Smooth muscle cell (in vitro differentiated cells): ENCODE measurements at regions not wholly inside any gene's neighbourhood (a gene's known extent, or its start where the extent isn't known, plus 50 kb on each side); places are given as distances from the start of the nearest gene placed in this dataset.

ENCODE experiments used
- DNase-seq: peaks from one replicate; lab custom pipeline; 2025; ENCODE audit not compliant: unreplicated experiment; lab: John Stamatoyannopoulos, UW
- H2AFZ ChIP-seq: fragments of 200-600 bp; sonication (generic); 2 replicates; pipeline ENCODE4 v1.6.0; 2016; ENCODE audit warnings: antibody characterized with exemption, low read depth, mild to moderate bottlenecking
- H3F3A ChIP-seq: fragments of 200-600 bp; sonication (generic); 2 replicates; pipeline ENCODE4 v1.6.0; 2017; ENCODE audit warnings: antibody characterized with exemption, low read depth
- H3K27ac ChIP-seq: fragments of 200-600 bp; sonication (generic); 2 replicates; pipeline ENCODE4 v1.5.1; 2016; ENCODE audit warnings: low read depth, mild to moderate bottlenecking
- H3K27me3 ChIP-seq: fragments of 200-600 bp; sonication (generic); 2 replicates; pipeline ENCODE4 v1.6.1; 2016; ENCODE audit warnings: low read depth, mild to moderate bottlenecking
- H3K36me3 ChIP-seq: fragments of 200-600 bp; sonication (generic); 2 replicates; pipeline ENCODE4 v1.5.1; 2016; ENCODE audit warnings: low read depth
- H3K4me1 ChIP-seq: fragments of 200-600 bp; sonication (generic); 2 replicates; pipeline ENCODE4 v1.5.1; 2016; ENCODE audit warnings: low read depth
- H3K4me2 ChIP-seq: fragments of 200-600 bp; sonication (generic); 2 replicates; pipeline ENCODE4 v1.6.0; 2016; ENCODE audit warnings: mild to moderate bottlenecking
- H3K4me3 ChIP-seq: fragments of 200-600 bp; sonication (generic); 2 replicates; pipeline ENCODE4 v1.5.1; 2016; ENCODE audit warnings: mild to moderate bottlenecking
- H3K79me2 ChIP-seq: fragments of 200-600 bp; sonication (generic); 2 replicates; pipeline ENCODE4 v1.6.0; 2016; ENCODE audit warnings: low read depth, mild to moderate bottlenecking
- H3K9ac ChIP-seq: fragments of 200-600 bp; sonication (generic); 2 replicates; pipeline ENCODE4 v1.6.0; 2016; ENCODE audit warnings: low read depth
- H3K9me3 ChIP-seq: fragments of 200-600 bp; sonication (generic); replicated peaks from 2 replicates; pipeline ENCODE4 v1.5.1; 2016; ENCODE audit warnings: low read depth
- H4K20me1 ChIP-seq: fragments of 200-600 bp; sonication (generic); 2 replicates; pipeline ENCODE4 v1.6.0; 2016; ENCODE audit warnings: low read depth
- CTCF ChIP-seq: fragments of 200-600 bp; sonication (generic); IDR thresholded peaks from 2 replicates; pipeline ENCODE4 v1.5.1; 2017; ENCODE audit warnings: borderline replicate concordance, mild to moderate bottlenecking, antibody characterized with exemption; ENCODE audit not compliant: insufficient read depth, poor library complexity, severe bottlenecking
- WGBS: methylation state at CpG from one replicate; pipeline ENCODE4 v1.1.7; 2016; ENCODE audit warnings: low lambda C conversion rate; 5-methylcytosine and 5-hydroxymethylcytosine counted together

DNA sequence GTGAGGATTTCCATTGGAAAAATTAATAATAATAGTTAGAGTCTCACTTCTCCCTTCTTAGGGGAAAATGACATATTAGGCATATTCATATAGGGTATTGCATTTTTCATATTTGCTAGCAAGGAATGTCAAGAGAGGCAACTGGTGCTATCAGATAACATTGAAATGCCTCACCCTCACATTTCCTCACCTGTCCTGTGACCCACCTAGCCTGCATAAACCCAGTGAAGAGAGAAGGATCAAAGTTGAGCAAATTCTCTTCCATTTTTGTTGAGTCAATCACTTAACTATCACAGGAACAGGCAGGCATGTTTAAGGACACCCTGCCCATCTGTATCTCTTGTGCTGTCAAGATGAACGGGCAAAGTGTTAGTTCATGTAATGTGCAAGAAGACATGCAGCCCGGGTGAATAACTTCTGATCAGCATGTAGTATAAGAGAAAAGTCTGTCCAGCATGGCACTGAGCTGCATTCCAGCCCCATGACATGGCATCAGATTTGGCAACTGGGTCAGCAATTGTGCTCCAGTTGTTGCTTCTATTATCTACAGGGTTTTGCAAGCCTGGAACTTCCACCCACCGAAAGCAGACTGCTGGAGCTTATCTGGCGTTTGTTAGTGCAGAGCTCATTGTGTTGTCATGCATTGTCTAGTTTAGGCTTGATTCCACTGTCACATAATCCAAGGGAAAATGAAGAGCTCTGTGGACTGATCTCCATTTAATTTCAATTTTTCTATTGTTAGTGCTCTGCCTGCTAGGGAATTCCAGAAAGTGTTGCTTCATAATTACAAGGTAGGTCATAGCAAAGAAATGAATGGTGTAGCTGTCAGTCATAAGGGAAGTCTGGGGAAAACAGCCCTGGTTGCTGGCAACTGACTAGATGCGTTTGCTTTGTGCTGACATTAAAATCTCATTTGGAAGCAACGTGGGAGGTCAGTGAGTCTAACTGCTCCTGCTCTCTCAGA, 138.4 kb upstream of the TNFAIP3 start:
- Histone ChIP-seq H3K9me3 (no peaks in the 10 kb centered on the region), H3K9ac (peak overlapping the region; percentile 9), H3K79me2 (no peaks in the 10 kb centered on the region), H3K4me1 (peaks cover 4% of the 10 kb centered on the region), H3K27ac (peak overlapping the region; percentile 63), H2AFZ (no peak overlapping the region), H3K4me3 (no peak overlapping the region), H3K36me3 (no peaks in the 10 kb centered on the region), H4K20me1 (no peaks in the 10 kb centered on the region), H3K4me2 (peak overlapping the region; percentile 30), H3K27me3 (no peaks in the 10 kb centered on the region), H3F3A (peaks cover 13% of the 10 kb centered on the region)
- 21% methylated on average over 6 of the region's 6 CpGs for WGBS
- DNase-seq: no peak
- no peak for TF ChIP-seq CTCF

DNA sequence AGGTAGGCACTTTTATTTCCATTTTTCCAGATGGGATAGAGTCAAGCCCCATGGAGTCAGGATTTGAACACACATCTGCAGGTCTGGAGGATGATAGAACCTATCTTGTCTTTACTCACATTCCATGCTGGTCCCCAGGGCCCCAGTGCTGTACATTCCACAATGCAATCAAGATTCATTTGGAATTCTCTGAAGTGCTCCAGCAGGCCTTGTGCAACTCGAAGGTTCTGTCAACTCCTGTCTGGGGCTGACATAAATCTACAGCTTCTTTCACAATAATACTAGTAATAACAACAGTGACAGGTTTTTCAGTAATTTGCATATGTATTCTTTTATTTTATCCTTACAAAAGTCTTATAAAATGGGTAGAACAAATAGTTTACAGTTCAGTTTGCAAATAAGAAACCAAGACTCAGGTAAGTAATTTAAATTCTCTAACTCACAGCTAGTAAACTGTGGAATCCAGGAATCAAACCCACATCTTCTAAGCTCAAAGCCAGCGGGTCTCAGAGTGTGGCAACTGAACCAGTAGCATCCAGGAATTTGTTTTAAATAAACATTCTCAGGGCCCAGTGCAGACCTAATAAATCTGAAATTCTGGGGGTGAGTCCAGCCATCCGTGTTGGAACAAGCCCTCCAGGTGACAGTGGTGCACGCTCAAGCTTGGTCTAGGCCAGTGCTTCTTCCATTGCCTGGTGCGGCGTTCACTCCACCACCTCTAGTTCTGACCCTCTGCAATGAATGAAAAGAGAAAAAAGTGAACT, 137.0 kb upstream of the TNFAIP3 start:
- H3K4me3 ChIP-seq: no peak overlapping the region
- no peaks in the 10 kb centered on the region for H3K27me3 ChIP-seq
- H4K20me1 ChIP-seq: no peaks in the 10 kb centered on the region
- no peaks in the 10 kb centered on the region for H3K79me2 ChIP-seq
- no peak overlapping the region for H2AFZ ChIP-seq
- H3K9me3 ChIP-seq: no peaks in the 10 kb centered on the region
- H3K4me2 ChIP-seq: peak overlapping the region; percentile 8
- peaks cover 13% of the 10 kb centered on the region for H3F3A ChIP-seq
- no peaks in the 10 kb centered on the region for H3K36me3 ChIP-seq
- no peak for DNase-seq
- H3K4me1 ChIP-seq: peaks cover 4% of the 10 kb centered on the region
- H3K27ac ChIP-seq: peak overlapping the region; percentile 63
- 69% methylated on average over 6 of the region's 6 CpGs for WGBS
- TF ChIP-seq CTCF: no peak
- H3K9ac ChIP-seq: no peak overlapping the region

DNA sequence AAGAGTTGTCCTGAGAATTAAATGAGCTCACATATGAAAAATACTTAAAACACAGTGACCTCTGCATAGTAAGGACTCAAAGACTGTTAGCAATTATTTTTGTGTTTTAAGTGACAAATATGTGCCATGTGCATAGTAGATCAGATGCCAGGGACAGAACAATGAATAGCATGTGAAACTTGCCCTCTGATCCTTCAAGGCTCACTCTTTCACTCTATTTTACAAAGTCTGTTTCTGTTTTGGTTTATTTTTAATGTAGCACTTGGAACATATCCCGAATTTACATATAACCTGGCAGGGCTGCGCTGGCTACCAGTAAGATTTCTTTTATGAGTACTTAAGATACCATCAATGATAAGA, 135.5 kb upstream of the TNFAIP3 start:
- H3K79me2 ChIP-seq: no peaks in the 10 kb centered on the region
- no peak overlapping the region for H3K9ac ChIP-seq
- peaks cover 4% of the 10 kb centered on the region for H3K4me1 ChIP-seq
- peaks cover 13% of the 10 kb centered on the region for H3F3A ChIP-seq
- H3K36me3 ChIP-seq: no peaks in the 10 kb centered on the region
- TF ChIP-seq CTCF: no peak
- H3K9me3 ChIP-seq: no peaks in the 10 kb centered on the region
- DNase-seq: no peak
- no peaks in the 10 kb centered on the region for H4K20me1 ChIP-seq
- peak overlapping the region; percentile 13 for H3K4me2 ChIP-seq
- no peak overlapping the region for H3K4me3 ChIP-seq
- H3K27me3 ChIP-seq: no peaks in the 10 kb centered on the region
- no peak overlapping the region for H2AFZ ChIP-seq
- WGBS: 94% methylated on average over 2 of the region's 2 CpGs
- H3K27ac ChIP-seq: peak overlapping the region; percentile 10
